H9 (cell line): ENCODE measurements at regions not wholly inside any gene's neighbourhood (a gene's known extent, or its start where the extent isn't known, plus 50 kb on each side); places are given as distances from the start of the nearest gene placed in this dataset.
A peak's percentile ranks its signal among the peaks of the same experiment; 100 is the strongest.

Experiments
- DNase-seq: peaks from one replicate; pipeline ENCODE4 v3.0.0-alpha.2; 2017
- H2AFZ ChIP-seq: one replicate; pipeline ENCODE4 v1.6.1; 2013; ENCODE audit warnings: mild to moderate bottlenecking, low read length, control low read depth, moderate library complexity
- H2AK5ac ChIP-seq: 2 replicates; pipeline ENCODE4 v1.6.1; 2013; ENCODE audit warnings: low read length, control low read depth, mixed read lengths; ENCODE audit not compliant: insufficient read length
- H2BK120ac ChIP-seq: one replicate; pipeline ENCODE4 v1.6.1; 2013; ENCODE audit warnings: low read depth, mild to moderate bottlenecking, low read length, control low read depth, inconsistent platforms; ENCODE audit not compliant: poor library complexity, severe bottlenecking
- H2BK12ac ChIP-seq: 2 replicates; pipeline ENCODE4 v1.6.1; 2013; ENCODE audit warnings: low read length, control low read depth, mixed read lengths, low read depth; ENCODE audit not compliant: insufficient read length
- H2BK15ac ChIP-seq: 2 replicates; pipeline ENCODE4 v1.6.1; 2013; ENCODE audit warnings: low read depth, low read length, control low read depth
- H2BK20ac ChIP-seq: one replicate; pipeline ENCODE4 v1.6.1; 2013; ENCODE audit warnings: low read depth, mild to moderate bottlenecking, low read length, control low read depth, inconsistent platforms; ENCODE audit not compliant: poor library complexity, severe bottlenecking
- H2BK5ac ChIP-seq: 2 replicates; pipeline ENCODE4 v1.6.1; 2013; ENCODE audit warnings: low read length, control low read depth, mixed read lengths; ENCODE audit not compliant: insufficient read length
- H3K14ac ChIP-seq: 2 replicates; pipeline ENCODE4 v1.6.1; 2013; ENCODE audit warnings: low read length, control low read depth; ENCODE audit not compliant: insufficient read depth
- H3K18ac ChIP-seq: 2 replicates; pipeline ENCODE4 v1.6.1; 2013; ENCODE audit warnings: low read depth, mild to moderate bottlenecking, mixed read lengths, low read length, control low read depth; ENCODE audit not compliant: insufficient read length
- H3K23ac ChIP-seq: 2 replicates; pipeline ENCODE4 v1.6.1; 2013; ENCODE audit warnings: low read length, control low read depth, mixed read lengths, low read depth; ENCODE audit not compliant: insufficient read length
- H3K23me2 ChIP-seq: 2 replicates; pipeline ENCODE4 v1.6.1; 2013; ENCODE audit warnings: low read depth, mild to moderate bottlenecking, mixed read lengths, low read length, control low read depth; ENCODE audit not compliant: insufficient read length, poor library complexity, severe bottlenecking
- H3K27ac ChIP-seq: 2 replicates; pipeline ENCODE4 v1.5.1; 2013; ENCODE audit warnings: low read length, control low read depth, mixed read lengths, low read depth; ENCODE audit not compliant: insufficient read length
- H3K27me3 ChIP-seq: 2 replicates; pipeline ENCODE4 v1.6.1; 2013; ENCODE audit warnings: low read length, control low read depth, inconsistent platforms; ENCODE audit not compliant: insufficient read depth
- H3K4ac ChIP-seq: 2 replicates; pipeline ENCODE4 v1.6.1; 2013; ENCODE audit warnings: low read depth, mild to moderate bottlenecking, control low read depth, inconsistent platforms, low read length, moderate library complexity
- H3K4me1 ChIP-seq: 2 replicates; pipeline ENCODE4 v1.6.1; 2013; ENCODE audit warnings: low read length, control low read depth, inconsistent platforms; ENCODE audit not compliant: insufficient read depth
- H3K4me2 ChIP-seq: 2 replicates; pipeline ENCODE4 v1.6.1; 2013; ENCODE audit warnings: low read length, control low read depth, mixed read lengths; ENCODE audit not compliant: insufficient read length, insufficient read depth
- H3K56ac ChIP-seq: 2 replicates; pipeline ENCODE4 v1.6.1; 2013; ENCODE audit warnings: low read depth, mild to moderate bottlenecking, mixed read lengths, low read length, control low read depth; ENCODE audit not compliant: insufficient read length
- H3K79me1 ChIP-seq: 2 replicates; pipeline ENCODE4 v1.6.1; 2013; ENCODE audit warnings: low read depth, mild to moderate bottlenecking, moderate library complexity, low read length, control low read depth, inconsistent platforms; ENCODE audit not compliant: insufficient read depth, poor library complexity, severe bottlenecking
- H3K79me2 ChIP-seq: 2 replicates; pipeline ENCODE4 v1.6.1; 2013; ENCODE audit warnings: low read length, control low read depth, inconsistent platforms; ENCODE audit not compliant: insufficient read depth
- H3K9ac ChIP-seq: 2 replicates; pipeline ENCODE4 v1.6.1; 2013; ENCODE audit warnings: low read length, control low read depth, mixed read lengths; ENCODE audit not compliant: insufficient read length; ENCODE audit errors: extremely low read depth
- H3K9me3 ChIP-seq: one replicate; pipeline ENCODE4 v1.6.1; 2013; ENCODE audit warnings: low read depth, low read length, inconsistent platforms; ENCODE audit not compliant: control insufficient read depth
- H3T11ph ChIP-seq: one replicate; pipeline ENCODE4 v1.6.1; 2013; ENCODE audit warnings: mild to moderate bottlenecking, low read length, control low read depth, inconsistent platforms
- H4K20me1 ChIP-seq: one replicate; pipeline ENCODE4 v1.6.1; 2013; ENCODE audit not compliant: control insufficient read depth, insufficient read length, insufficient read depth
- H4K5ac ChIP-seq: 2 replicates; pipeline ENCODE4 v1.6.1; 2013; ENCODE audit warnings: low read depth, mild to moderate bottlenecking, mixed read lengths, low read length, control low read depth; ENCODE audit not compliant: insufficient read length
- H4K8ac ChIP-seq: replicated peaks from 2 replicates; pipeline ENCODE4 v1.6.1; 2013; ENCODE audit warnings: low read length, control low read depth, mixed read lengths, low read depth; ENCODE audit not compliant: insufficient read length
- H4K91ac ChIP-seq: 2 replicates; pipeline ENCODE4 v1.6.1; 2013; ENCODE audit warnings: low read depth, mild to moderate bottlenecking, moderate library complexity, mixed read lengths, low read length, control low read depth; ENCODE audit not compliant: insufficient read length
- H3K27ac Mint-ChIP-seq, 3 experiments: 2 replicates in 2 of 3; 3 replicates in 1 of 3; pipeline ENCODE4 v1.8.0; 2020 to 2021; ENCODE audit warnings: mixed read lengths in 3 of 3, mild to moderate bottlenecking in 1 of 3, moderate library complexity in 1 of 3
- H3K27me3 Mint-ChIP-seq: 2 replicates; pipeline ENCODE4 v1.8.0; 2021; ENCODE audit warnings: low read depth, mild to moderate bottlenecking, moderate library complexity, mixed read lengths
- H3K36me3 Mint-ChIP-seq, 3 experiments: 2 replicates in 2 of 3; 3 replicates in 1 of 3; pipeline ENCODE4 v1.8.0; 2020 to 2021; ENCODE audit warnings: low read depth in 3 of 3, mixed read lengths in 3 of 3; ENCODE audit not compliant: insufficient read depth in 1 of 3
- H3K4me1 Mint-ChIP-seq, 2 experiments: 2 replicates each; pipeline ENCODE4 v1.8.0; 2020; ENCODE audit warnings: mixed read lengths in 2 of 2
- H3K4me3 Mint-ChIP-seq, 2 experiments: 2 replicates in 1 of 2; 3 replicates in 1 of 2; pipeline ENCODE4 v1.8.0; 2020 to 2021; ENCODE audit warnings: mild to moderate bottlenecking in 2 of 2, mixed read lengths in 2 of 2, moderate library complexity in 1 of 2
- H3K9me3 Mint-ChIP-seq, 2 experiments: 2 replicates in 1 of 2; 3 replicates in 1 of 2; pipeline ENCODE4 v1.8.0; 2020; ENCODE audit warnings: mild to moderate bottlenecking in 2 of 2, mixed read lengths in 2 of 2, moderate library complexity in 1 of 2
- WGBS: extraction: QIAGEN DNeasy Blood & Tissue Kit; methylation state at CpG from one replicate; pipeline ENCODE4 v1.1.7; 2013; ENCODE audit warnings: missing lambda C conversion rate, low lambda C conversion rate, mixed read lengths; ENCODE audit not compliant: insufficient read length; ENCODE audit errors: extremely low coverage; 5-methylcytosine and 5-hydroxymethylcytosine counted together
- TF ChIP-seq, protein P1 (sequence below): fragments of 200-600 bp; sonication (generic); conservative IDR thresholded peaks from 3 replicates; pipeline ENCODE4 v1.8.0; 2021; ENCODE audit warnings: antibody characterized with exemption, mild to moderate bottlenecking

DNA sequence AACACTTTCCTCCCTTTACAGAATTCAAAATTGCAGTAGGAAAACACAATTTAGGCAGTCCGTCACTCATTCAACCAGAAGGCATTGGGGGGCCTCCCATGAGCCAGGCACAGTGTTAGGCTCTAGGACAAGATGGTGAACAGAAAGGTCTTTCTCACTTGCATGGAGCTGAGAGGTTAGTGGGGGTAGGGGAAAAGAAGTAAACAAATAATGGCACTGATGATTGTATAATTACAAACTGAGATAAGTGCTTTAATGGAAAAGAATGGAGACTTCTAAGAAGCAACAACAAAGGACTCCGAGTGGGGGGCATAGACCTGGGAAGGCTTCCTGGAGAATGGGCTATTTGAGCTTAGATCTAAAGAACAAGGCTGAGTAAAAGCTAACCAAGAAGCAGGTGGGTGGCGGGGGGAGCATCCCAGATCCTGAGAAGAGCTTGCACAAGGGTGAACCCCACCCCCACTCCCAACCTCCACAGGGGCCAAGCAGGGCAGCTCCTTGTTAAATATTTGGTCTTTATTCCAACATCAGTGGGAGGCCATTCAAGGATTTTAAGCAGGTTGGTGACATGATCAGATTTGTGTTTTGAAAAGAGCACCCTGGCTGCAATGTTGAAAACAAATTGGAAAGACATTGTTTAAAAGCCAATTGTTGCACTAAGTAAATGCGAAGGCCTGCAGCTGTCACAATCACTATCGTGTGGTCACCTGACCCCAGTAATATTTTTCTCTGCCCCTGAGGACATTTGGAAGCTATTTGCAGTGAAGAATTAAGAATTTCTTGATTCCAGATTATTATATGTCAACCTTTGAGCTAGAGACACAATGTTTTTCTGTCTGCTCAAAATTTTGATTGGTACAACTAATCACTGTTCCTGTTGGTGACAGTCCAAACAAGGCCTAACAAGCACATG is 73.9 kb upstream of the EFNA5 start:
- no peak for DNase-seq
- H3K27ac ChIP-seq: no peak overlapping the region
- H3K23ac ChIP-seq: no peak overlapping the region
- no peak overlapping the region for H4K8ac ChIP-seq
- H3T11ph ChIP-seq: no peak overlapping the region
- H3K56ac ChIP-seq: no peak overlapping the region
- H2BK20ac ChIP-seq: no peak overlapping the region
- no peaks in the 10 kb centered on the region for H3K27me3 ChIP-seq
- Mint-ChIP-seq H3K4me3 (no peak overlapping the region), H3K27ac (peak overlapping the region in 2 of 3 experiments; percentile 60 to 94; a peak in 4 of 7 replicates), H3K9me3 (peaks cover 8% of the 10 kb centered on the region in 2 experiments; a peak in 4 of 5 replicates), H3K36me3 (peaks cover 0 to 24% (median 0%) of the 10 kb centered on the region in 3 experiments; a peak in 2 of 7 replicates), H3K4me1 (peaks cover 33 to 34% of the 10 kb centered on the region in 2 experiments), H3K27me3 (no peaks in the 10 kb centered on the region; the same call in 1 of the 2 replicates)
- no peak overlapping the region for H3K9ac ChIP-seq
- no peaks in the 10 kb centered on the region for H3K79me1 ChIP-seq
- H2BK120ac ChIP-seq: no peak overlapping the region
- H2AFZ ChIP-seq: no peak overlapping the region
- no CpG with 5 or more reads among the region's 5 CpGs for WGBS
- no peak overlapping the region for H3K18ac ChIP-seq
- H4K20me1 ChIP-seq: no peaks in the 10 kb centered on the region
- no peak overlapping the region for H4K91ac ChIP-seq
- H2BK15ac ChIP-seq: no peak overlapping the region
- no peak overlapping the region for H2BK5ac ChIP-seq
- no peak overlapping the region for H2AK5ac ChIP-seq
- peaks cover 4% of the 10 kb centered on the region for H3K4me1 ChIP-seq
- H3K79me2 ChIP-seq: no peaks in the 10 kb centered on the region
- no peaks in the 10 kb centered on the region for H3K23me2 ChIP-seq
- no peak overlapping the region for H3K14ac ChIP-seq
- no peak overlapping the region for H2BK12ac ChIP-seq
- no peak overlapping the region for H3K4me2 ChIP-seq
- H3K9me3 ChIP-seq: no peaks in the 10 kb centered on the region
- TF ChIP-seq, protein P1, sequence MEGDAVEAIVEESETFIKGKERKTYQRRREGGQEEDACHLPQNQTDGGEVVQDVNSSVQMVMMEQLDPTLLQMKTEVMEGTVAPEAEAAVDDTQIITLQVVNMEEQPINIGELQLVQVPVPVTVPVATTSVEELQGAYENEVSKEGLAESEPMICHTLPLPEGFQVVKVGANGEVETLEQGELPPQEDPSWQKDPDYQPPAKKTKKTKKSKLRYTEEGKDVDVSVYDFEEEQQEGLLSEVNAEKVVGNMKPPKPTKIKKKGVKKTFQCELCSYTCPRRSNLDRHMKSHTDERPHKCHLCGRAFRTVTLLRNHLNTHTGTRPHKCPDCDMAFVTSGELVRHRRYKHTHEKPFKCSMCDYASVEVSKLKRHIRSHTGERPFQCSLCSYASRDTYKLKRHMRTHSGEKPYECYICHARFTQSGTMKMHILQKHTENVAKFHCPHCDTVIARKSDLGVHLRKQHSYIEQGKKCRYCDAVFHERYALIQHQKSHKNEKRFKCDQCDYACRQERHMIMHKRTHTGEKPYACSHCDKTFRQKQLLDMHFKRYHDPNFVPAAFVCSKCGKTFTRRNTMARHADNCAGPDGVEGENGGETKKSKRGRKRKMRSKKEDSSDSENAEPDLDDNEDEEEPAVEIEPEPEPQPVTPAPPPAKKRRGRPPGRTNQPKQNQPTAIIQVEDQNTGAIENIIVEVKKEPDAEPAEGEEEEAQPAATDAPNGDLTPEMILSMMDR: no peak
- H3K4ac ChIP-seq: no peak overlapping the region
- no peak overlapping the region for H4K5ac ChIP-seq
